OCI-LY7 (cell line): ENCODE measurements at regions not wholly inside any gene's neighbourhood (a gene's known extent, or its start where the extent isn't known, plus 50 kb on each side); places are given as distances from the start of the nearest gene placed in this dataset.
"Not testable (repeated sequence)": the region's sequence is repeated elsewhere in the genome, so short reads cannot be mapped to it uniquely, and the experiment has no call there.

Experiments
- BruUV-seq: library from RNA; stranded (reverse); fragments of 400-500 nt; replicated peaks from 2 replicates; lab custom pipeline; 2021; lab: Mats Ljungman, UMichigan
- CTCF ChIA-PET: fragments of 300-600 bp; sonication (Branson Sonifier 250); formaldehyde crosslinking; loops from one replicate; lab custom pipeline; 2022; ENCODE audit warnings: antibody characterized with exemption; ENCODE audit not compliant: unreplicated experiment; lab: Charles Lee
- POLR2A ChIA-PET: fragments of 300-600 bp; sonication (Branson Sonifier 250); formaldehyde crosslinking; loops from one replicate; lab custom pipeline; 2022; ENCODE audit warnings: antibody characterized with exemption; lab: Charles Lee
- DNase-seq: peaks from one replicate; pipeline ENCODE4 v3.0.0-alpha.2; 2015; ENCODE audit warnings: low spot score
- H2AFZ ChIP-seq: fragments of 200-600 bp; sonication (generic), shearing (Covaris generic); 2 replicates; pipeline ENCODE4 v1.6.1; 2014; ENCODE audit warnings: mild to moderate bottlenecking, antibody characterized with exemption, low read length, moderate library complexity
- H3K27ac ChIP-seq: fragments of 200-600 bp; sonication (generic); 2 replicates; pipeline ENCODE4 v1.5.1; 2014; ENCODE audit warnings: mixed run types, low read depth, mild to moderate bottlenecking, moderate library complexity, low read length, inconsistent platforms; ENCODE audit not compliant: poor library complexity, severe bottlenecking
- H3K36me3 ChIP-seq: fragments of 200-600 bp; sonication (generic); 2 replicates; pipeline ENCODE4 v1.6.1; 2014; ENCODE audit warnings: mild to moderate bottlenecking, antibody characterized with exemption, low read length, moderate library complexity, mixed read lengths; ENCODE audit not compliant: insufficient read depth
- H3K4me1 ChIP-seq: fragments of 200-600 bp; sonication (generic); 2 replicates; pipeline ENCODE4 v1.5.1; 2014; ENCODE audit warnings: mild to moderate bottlenecking, low read length; ENCODE audit not compliant: insufficient read depth, poor library complexity, severe bottlenecking
- H3K4me2 ChIP-seq: fragments of 200-600 bp; sonication (generic); 2 replicates; pipeline ENCODE4 v1.6.1; 2014; ENCODE audit warnings: mild to moderate bottlenecking, low read length
- H3K4me3 ChIP-seq: fragments of 200-600 bp; sonication (generic); 2 replicates; pipeline ENCODE4 v1.5.1; 2014; ENCODE audit warnings: mild to moderate bottlenecking, low read depth, low read length; ENCODE audit not compliant: poor library complexity, severe bottlenecking
- H3K79me2 ChIP-seq: fragments of 200-600 bp; sonication (generic); 2 replicates; pipeline ENCODE4 v1.6.1; 2016; ENCODE audit warnings: low read depth, mild to moderate bottlenecking, low read length, moderate library complexity, mixed read lengths; ENCODE audit not compliant: insufficient read depth
- H3K9me2 ChIP-seq: fragments of 200-600 bp; sonication (generic); 2 replicates; pipeline ENCODE4 v1.6.1; 2016; ENCODE audit warnings: mild to moderate bottlenecking, low read length, mixed read lengths; ENCODE audit not compliant: insufficient read depth
- H3K9me3 ChIP-seq: fragments of 200-600 bp; sonication (generic); 2 replicates; pipeline ENCODE4 v1.6.1; 2014; ENCODE audit warnings: mild to moderate bottlenecking, mixed run types, low read length, mixed read lengths
- H4K20me1 ChIP-seq: fragments of 200-600 bp; sonication (generic); 2 replicates; pipeline ENCODE4 v1.6.1; 2014; ENCODE audit warnings: mild to moderate bottlenecking, antibody characterized with exemption, low read length, moderate library complexity, mixed read lengths; ENCODE audit not compliant: insufficient read depth
- CTCF ChIP-seq: fragments of 200-600 bp; sonication (generic); conservative IDR thresholded peaks from 2 replicates; pipeline ENCODE4 v1.5.1; 2014; ENCODE audit warnings: mild to moderate bottlenecking, antibody characterized with exemption, low read length, moderate library complexity, mixed read lengths
- EZH2phosphoT487 ChIP-seq: fragments of 200-600 bp; sonication (generic); IDR thresholded peaks from 2 replicates; pipeline ENCODE4 v1.6.1; 2018; ENCODE audit warnings: low read depth, borderline replicate concordance, mild to moderate bottlenecking, mixed run types, antibody characterized with exemption, low read length, moderate library complexity, mixed read lengths
- intact Hi-C: fragments of 100-400 bp; cut with micrococcal nuclease; formaldehyde crosslinking; loops from one replicate; pipeline ENCODE4 v1.10.0; 2022; ENCODE audit not compliant: unreplicated experiment

- Histone ChIP-seq H3K4me3 (no peak overlapping the region), H3K4me2 (no peak overlapping the region), H2AFZ (no peak overlapping the region), H3K9me3 (no peaks in the 10 kb centered on the region), H4K20me1 (no peaks in the 10 kb centered on the region), H3K9me2 (no peaks in the 10 kb centered on the region), H3K27ac (no peak overlapping the region), H3K79me2 (no peaks in the 10 kb centered on the region), H3K4me1 (peaks cover 8% of the 10 kb centered on the region), H3K36me3 (no peaks in the 10 kb centered on the region)
- intact Hi-C loops: no loop called here
- TF ChIP-seq CTCF: no peak
- TF ChIP-seq EZH2phosphoT487: no peak
- CTCF ChIA-PET: no interaction called here
- POLR2A ChIA-PET: no interaction called here
- no peak for DNase-seq
- no TSS peak for BruUV-seq
These were observed 219.4 kb upstream of the ZC4H2 start for GRCh38 chrX:65195621-65196020.

GRCh38 chrX:65194547-65194946, 218.3 kb upstream of the ZC4H2 start:
- no peaks in the 10 kb centered on the region for H3K9me3 ChIP-seq
- CTCF ChIA-PET: no interaction called here
- intact Hi-C loops: no loop called here

GRCh38 chrX:65163325-65163724, 187.1 kb upstream of the ZC4H2 start:
- H2AFZ ChIP-seq, CTCF ChIA-PET, H3K27ac ChIP-seq, POLR2A ChIA-PET, DNase-seq, H3K79me2 ChIP-seq, intact Hi-C loops, H3K4me2 ChIP-seq, H3K36me3 ChIP-seq, H3K4me3 ChIP-seq, BruUV-seq, H3K9me3 ChIP-seq, H3K9me2 ChIP-seq, H3K4me1 ChIP-seq, H4K20me1 ChIP-seq: not testable (repeated sequence)

More at GRCh38 chrX:65194547-65194946, 218.3 kb upstream of the ZC4H2 start:
- TF ChIP-seq EZH2phosphoT487: no peak
- no peak for TF ChIP-seq CTCF
- POLR2A ChIA-PET: no interaction called here
- DNase-seq: no peak
- no peaks in the 10 kb centered on the region for H4K20me1 ChIP-seq
- H3K4me2 ChIP-seq: no peak overlapping the region
- no peak overlapping the region for H3K4me3 ChIP-seq
- no TSS peak for BruUV-seq
- H3K36me3 ChIP-seq: no peaks in the 10 kb centered on the region
- H3K4me1 ChIP-seq: peaks cover 8% of the 10 kb centered on the region
- H2AFZ ChIP-seq: no peak overlapping the region
- no peaks in the 10 kb centered on the region for H3K79me2 ChIP-seq
- H3K9me2 ChIP-seq: no peaks in the 10 kb centered on the region
- no peak overlapping the region for H3K27ac ChIP-seq
